Uterus (tissue), 2 donors: ENCODE measurements at regions not wholly inside any gene's neighbourhood (a gene's known extent, or its start where the extent isn't known, plus 50 kb on each side); places are given as distances from the start of the nearest gene placed in this dataset.

Experiments
- POLR2A ChIP-seq, 2 donors: fragments of 450-650 bp; IDR thresholded peaks; one replicate each; pipeline ENCODE4 v1.6.1; 2016; ENCODE audit warnings: antibody characterized with exemption in 2 of 2, mild to moderate bottlenecking in 1 of 2, moderate library complexity in 1 of 2
- TF ChIP-seq, protein P1 (sequence below), 4 experiments: fragments of 200-600 bp in 2 of 4; fragments of 450-650 bp in 2 of 4; sonication (generic) in 2 of 4; IDR thresholded peaks; one replicate each; pipeline ENCODE4 v1.5.1; 2016 to 2019; ENCODE audit warnings: antibody characterized with exemption in 4 of 4, mild to moderate bottlenecking in 2 of 4, moderate library complexity in 1 of 4

DNA sequence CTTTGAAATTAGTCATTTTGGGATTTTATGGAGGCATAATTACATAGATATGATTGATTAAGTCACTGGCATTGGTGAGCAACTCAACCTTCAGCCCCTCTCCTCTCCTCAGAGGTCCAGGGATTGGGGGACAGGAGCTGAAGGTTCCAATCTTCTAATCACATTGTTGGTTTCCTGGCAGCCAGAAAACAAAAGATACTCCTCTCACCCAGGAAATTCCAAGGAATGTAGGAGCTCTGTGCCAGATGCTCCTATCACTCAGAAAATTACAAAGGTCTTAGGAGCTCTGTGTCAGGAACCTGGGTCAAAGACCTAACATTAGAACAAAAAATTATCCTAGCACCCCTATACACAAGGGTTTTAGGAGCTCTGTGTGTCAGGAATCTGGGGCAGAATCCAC, 679.7 kb upstream of the ID4 start:
- TF ChIP-seq POLR2A (IDR thresholded peaks at IDR 0.05), result no peak
- TF ChIP-seq, protein P1, sequence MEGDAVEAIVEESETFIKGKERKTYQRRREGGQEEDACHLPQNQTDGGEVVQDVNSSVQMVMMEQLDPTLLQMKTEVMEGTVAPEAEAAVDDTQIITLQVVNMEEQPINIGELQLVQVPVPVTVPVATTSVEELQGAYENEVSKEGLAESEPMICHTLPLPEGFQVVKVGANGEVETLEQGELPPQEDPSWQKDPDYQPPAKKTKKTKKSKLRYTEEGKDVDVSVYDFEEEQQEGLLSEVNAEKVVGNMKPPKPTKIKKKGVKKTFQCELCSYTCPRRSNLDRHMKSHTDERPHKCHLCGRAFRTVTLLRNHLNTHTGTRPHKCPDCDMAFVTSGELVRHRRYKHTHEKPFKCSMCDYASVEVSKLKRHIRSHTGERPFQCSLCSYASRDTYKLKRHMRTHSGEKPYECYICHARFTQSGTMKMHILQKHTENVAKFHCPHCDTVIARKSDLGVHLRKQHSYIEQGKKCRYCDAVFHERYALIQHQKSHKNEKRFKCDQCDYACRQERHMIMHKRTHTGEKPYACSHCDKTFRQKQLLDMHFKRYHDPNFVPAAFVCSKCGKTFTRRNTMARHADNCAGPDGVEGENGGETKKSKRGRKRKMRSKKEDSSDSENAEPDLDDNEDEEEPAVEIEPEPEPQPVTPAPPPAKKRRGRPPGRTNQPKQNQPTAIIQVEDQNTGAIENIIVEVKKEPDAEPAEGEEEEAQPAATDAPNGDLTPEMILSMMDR (IDR thresholded peaks at IDR 0.05), result no peak
